ENCODE measurements at regions not wholly inside any gene's neighbourhood (a gene's known extent, or its start where the extent isn't known, plus 50 kb on each side); places are given as distances from the start of the nearest gene placed in this dataset.

DNA sequence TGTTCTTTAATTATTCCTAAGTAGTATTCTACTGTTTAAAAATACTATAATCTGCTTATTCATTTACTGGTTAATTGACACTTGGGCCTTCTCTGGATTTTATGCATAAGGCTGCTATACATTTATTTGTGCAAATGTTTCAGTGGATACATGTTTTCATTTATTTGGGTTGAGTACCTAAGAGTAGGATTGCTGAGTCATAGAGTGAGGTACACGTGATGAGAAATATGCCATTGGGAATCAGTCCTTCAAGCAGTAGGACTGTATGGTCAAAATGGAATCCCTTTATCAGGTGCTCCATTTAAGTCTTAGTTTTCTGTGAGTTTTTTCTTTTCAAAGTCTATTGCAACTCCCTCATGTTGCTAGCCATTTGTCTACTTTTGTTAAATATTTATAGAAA, 275.2 kb upstream of the SORL1-AS1 start:
- TF ChIP-seq, protein P1, sequence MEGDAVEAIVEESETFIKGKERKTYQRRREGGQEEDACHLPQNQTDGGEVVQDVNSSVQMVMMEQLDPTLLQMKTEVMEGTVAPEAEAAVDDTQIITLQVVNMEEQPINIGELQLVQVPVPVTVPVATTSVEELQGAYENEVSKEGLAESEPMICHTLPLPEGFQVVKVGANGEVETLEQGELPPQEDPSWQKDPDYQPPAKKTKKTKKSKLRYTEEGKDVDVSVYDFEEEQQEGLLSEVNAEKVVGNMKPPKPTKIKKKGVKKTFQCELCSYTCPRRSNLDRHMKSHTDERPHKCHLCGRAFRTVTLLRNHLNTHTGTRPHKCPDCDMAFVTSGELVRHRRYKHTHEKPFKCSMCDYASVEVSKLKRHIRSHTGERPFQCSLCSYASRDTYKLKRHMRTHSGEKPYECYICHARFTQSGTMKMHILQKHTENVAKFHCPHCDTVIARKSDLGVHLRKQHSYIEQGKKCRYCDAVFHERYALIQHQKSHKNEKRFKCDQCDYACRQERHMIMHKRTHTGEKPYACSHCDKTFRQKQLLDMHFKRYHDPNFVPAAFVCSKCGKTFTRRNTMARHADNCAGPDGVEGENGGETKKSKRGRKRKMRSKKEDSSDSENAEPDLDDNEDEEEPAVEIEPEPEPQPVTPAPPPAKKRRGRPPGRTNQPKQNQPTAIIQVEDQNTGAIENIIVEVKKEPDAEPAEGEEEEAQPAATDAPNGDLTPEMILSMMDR (conservative IDR thresholded peaks at IDR 0.05; ENCODE audit: low read length) = no peak
- TF ChIP-seq EZH2phosphoT487 (IDR thresholded peaks at IDR 0.05; ENCODE audit: borderline replicate concordance, low read depth, low read length) = no peak
